Omental fat pad (tissue), 3 donors: ENCODE measurements at regions not wholly inside any gene's neighbourhood (a gene's known extent, or its start where the extent isn't known, plus 50 kb on each side); places are given as distances from the start of the nearest gene placed in this dataset.

ENCODE experiments used
- ATAC-seq: fragments of 150-250 bp; one replicate; pipeline ENCODE4 v1.9.1; 2016; ENCODE audit warnings: mild to moderate bottlenecking, moderate library complexity; ENCODE audit not compliant: low FRiP score
- DNase-seq: peaks from one replicate; pipeline ENCODE4 v3.0.0-alpha.2; 2019; ENCODE audit warnings: low spot score
- TF ChIP-seq, protein P1 (sequence below), 3 donors: fragments of 450-650 bp; IDR thresholded peaks; one replicate each; pipeline ENCODE4 v1.5.1; 2016 to 2017; ENCODE audit warnings: antibody characterized with exemption in 3 of 3, mild to moderate bottlenecking in 3 of 3, moderate library complexity in 2 of 3

DNA sequence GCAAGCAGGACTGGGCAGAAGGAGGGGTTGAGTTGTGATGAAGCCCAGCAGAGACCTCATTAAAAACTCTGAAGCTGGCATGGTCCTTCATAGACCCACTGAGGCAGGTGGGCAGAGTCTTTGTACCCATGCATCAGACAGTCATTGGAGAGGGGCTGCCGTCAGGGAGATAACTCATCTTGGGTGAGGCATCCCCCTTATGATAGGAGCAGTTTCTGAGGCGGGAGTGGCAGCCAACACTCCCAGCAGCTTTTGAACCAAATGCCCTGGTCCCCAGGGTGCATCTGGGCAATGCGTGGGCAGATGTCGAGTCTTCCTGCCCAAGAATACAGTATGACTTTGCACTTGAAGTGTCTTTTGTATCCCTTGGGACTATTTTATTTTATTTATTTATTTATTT is 68.1 kb downstream of the HTR5A start:
- ATAC-seq: no peak
- TF ChIP-seq, protein P1, sequence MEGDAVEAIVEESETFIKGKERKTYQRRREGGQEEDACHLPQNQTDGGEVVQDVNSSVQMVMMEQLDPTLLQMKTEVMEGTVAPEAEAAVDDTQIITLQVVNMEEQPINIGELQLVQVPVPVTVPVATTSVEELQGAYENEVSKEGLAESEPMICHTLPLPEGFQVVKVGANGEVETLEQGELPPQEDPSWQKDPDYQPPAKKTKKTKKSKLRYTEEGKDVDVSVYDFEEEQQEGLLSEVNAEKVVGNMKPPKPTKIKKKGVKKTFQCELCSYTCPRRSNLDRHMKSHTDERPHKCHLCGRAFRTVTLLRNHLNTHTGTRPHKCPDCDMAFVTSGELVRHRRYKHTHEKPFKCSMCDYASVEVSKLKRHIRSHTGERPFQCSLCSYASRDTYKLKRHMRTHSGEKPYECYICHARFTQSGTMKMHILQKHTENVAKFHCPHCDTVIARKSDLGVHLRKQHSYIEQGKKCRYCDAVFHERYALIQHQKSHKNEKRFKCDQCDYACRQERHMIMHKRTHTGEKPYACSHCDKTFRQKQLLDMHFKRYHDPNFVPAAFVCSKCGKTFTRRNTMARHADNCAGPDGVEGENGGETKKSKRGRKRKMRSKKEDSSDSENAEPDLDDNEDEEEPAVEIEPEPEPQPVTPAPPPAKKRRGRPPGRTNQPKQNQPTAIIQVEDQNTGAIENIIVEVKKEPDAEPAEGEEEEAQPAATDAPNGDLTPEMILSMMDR (IDR thresholded peaks at IDR 0.05): no peak
- no peak for DNase-seq

DNA sequence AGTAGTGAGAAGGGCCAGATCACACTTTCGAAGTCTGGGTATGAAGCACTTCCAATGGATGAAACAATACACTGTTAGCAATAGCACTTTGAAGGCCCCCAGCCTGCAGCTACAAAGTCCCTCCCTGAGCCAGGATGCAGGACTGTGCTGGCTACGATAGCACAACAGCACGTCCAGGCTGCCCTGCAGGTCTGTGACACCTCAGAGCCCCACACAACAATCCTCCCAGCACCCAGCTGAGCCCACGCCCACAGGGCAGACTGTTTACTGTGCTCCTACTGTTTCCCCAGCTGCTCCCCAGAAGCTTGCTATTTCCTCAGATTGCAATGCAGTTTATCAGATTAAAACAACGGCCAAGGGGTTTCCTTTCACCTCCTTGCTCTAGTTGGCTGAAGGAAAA is 71.4 kb downstream of the HTR5A start:
- DNase-seq: no peak
- TF ChIP-seq, protein P1 (IDR thresholded peaks at IDR 0.05): no peak
- ATAC-seq: no peak

DNA sequence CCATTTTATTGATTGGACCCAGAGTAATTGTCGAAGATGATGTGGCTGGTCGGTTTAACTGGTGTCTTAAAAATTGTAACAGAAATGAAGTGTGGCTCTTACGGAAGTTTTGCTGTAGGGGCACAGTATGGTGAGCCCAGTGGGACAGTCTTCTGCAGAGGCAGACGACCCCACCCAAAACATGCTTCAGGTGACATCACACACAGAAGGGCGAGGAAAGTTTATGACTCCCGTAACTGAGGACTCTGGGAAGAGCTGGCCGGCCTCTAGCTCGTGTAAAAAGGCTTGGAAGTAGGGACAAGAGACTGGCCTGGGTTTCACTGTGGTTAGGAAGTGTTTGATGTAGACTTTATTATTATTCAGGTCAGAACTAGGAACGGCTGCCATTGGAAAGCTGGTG is 73.3 kb downstream of the HTR5A start:
- ATAC-seq (no peak), DNase-seq (no peak)
- TF ChIP-seq, protein P1 (IDR thresholded peaks at IDR 0.05): no peak

DNA sequence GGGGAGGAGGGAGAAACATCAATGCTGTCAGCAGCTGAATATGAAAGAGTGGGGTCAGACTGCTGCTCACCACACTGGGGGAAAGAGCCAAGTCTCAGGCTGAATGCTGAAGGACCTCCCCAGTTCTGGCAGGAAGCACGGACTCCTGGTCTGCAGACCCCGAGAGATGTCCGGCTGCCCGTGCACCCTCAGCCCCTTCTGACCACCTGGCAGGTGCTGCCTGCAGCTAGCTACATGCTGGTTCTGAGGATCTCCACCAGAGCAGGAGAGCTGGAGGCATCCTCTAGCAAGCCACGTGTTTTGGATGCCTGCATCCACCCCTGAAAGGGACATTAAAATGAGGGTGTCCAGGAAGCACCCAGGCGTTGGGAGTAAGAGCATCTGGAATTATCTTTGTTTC is 74.2 kb downstream of the HTR5A start:
- TF ChIP-seq, protein P1 (IDR thresholded peaks at IDR 0.05): no peak
- ATAC-seq (no peak), DNase-seq (no peak)

DNA sequence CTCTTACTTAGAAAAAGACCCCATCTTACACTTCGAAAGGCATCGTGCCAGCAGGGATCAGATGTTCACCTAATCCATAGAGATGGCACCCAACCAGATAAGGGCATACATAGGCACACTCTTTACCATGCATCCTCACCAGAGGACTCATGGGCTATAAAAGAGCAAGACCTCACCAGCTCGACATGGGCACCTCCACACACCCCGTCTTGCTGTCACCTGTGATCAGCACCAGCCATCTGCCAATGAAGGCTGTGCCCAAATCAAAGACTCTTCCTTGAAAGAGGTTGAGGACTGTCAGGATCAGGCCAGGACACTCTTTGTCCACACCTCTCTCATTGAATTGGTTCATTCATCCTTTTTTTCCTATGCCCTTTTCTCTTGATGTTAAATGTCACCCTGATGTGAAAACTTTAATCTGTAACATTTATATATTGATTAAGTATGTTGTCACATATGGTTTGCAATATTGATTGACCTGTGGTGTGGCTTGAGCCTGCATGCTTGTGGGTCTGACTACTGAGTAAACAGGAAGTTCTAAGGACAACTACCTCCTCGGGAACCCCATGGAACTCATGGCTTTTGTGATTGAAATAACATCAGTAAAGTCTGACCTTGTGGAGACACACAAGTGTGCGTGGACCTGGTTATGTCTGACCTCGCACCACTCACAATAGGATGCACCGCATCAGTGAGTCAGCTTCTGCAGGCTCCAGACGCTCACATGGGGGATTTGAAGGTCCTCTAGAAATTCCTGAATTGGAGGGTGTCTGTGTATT is 75.5 kb downstream of the HTR5A start:
- ATAC-seq: no peak
- no peak for DNase-seq
- TF ChIP-seq, protein P1 (IDR thresholded peaks at IDR 0.05): no peak

DNA sequence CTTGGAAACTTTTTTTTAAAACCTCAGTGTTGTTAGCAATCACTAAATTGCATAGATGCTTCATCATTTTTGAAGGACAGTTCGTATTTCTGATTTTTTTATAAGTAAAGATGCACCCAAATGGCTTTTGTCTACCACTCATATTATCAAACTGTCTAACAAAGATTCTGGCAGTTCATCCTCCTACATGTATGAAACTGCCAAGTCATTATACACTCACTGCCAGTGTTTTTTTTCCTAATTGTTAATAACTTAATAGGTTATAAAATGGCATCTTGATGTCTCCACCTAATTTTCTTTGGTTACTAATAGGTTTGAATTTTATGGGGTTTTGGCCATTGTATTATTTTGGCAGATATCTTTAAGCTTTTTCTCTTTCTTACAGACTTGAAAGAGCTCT is 77.0 kb downstream of the HTR5A start:
- DNase-seq (no peak), ATAC-seq (no peak)
- TF ChIP-seq, protein P1 (IDR thresholded peaks at IDR 0.05): no peak

DNA sequence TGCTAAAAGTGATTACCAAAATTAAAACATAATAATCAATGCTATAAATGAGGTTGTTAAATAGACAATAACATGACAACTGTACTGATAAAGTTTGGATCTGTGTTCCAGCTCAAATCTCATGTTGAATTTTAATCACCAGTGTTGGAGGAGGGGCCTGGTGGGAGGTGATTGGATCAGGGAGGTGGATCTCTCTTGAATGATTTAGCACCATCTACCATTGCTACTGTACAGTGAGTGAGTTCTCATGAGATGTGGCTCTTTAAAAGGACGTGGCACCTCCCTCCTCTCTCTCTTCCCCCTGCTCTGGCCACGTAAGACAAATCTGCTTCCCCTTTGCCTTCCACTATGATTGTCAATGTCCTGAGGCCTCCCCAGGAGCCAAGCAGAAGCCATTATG is 77.5 kb downstream of the HTR5A start:
- no peak for DNase-seq
- ATAC-seq: no peak
- TF ChIP-seq, protein P1 (IDR thresholded peaks at IDR 0.05): no peak
